PFSK-1 (cell line): ENCODE measurements at regions not wholly inside any gene's neighbourhood (a gene's known extent, or its start where the extent isn't known, plus 50 kb on each side); places are given as distances from the start of the nearest gene placed in this dataset.

Experiments used
- FOXP2 ChIP-seq: optimal IDR thresholded peaks from 2 replicates; pipeline ENCODE3; 2011; ENCODE audit warnings: borderline replicate concordance, control low read depth, inconsistent platforms; ENCODE audit not compliant: insufficient read depth; ENCODE audit errors: extremely low read length, extremely low read depth
- POLR2AphosphoS5 ChIP-seq: IDR thresholded peaks from 2 replicates; pipeline ENCODE4 v1.6.1; 2012; ENCODE audit warnings: low read depth, mild to moderate bottlenecking, control low read depth, low read length, moderate library complexity
- SIN3A ChIP-seq: IDR thresholded peaks from 2 replicates; pipeline ENCODE4 v1.6.1; 2012; ENCODE audit warnings: mild to moderate bottlenecking, low read length, moderate library complexity, borderline replicate concordance; ENCODE audit not compliant: insufficient read depth
- TAF1 ChIP-seq: IDR thresholded peaks from 2 replicates; pipeline ENCODE4 v1.6.1; 2012; ENCODE audit warnings: low read length, control low read depth, borderline replicate concordance; ENCODE audit not compliant: insufficient read depth
- TF ChIP-seq, protein P1 (sequence below), 2 experiments: IDR thresholded peaks; 2 replicates each; pipeline versions ENCODE4 v1.6.1 to v1.8.0; 2011 to 2012; ENCODE audit warnings: low read depth in 2 of 2, low read length in 2 of 2, control low read depth in 1 of 2, inconsistent platforms in 1 of 2, mild to moderate bottlenecking in 1 of 2, moderate library complexity in 1 of 2; ENCODE audit not compliant: insufficient read depth in 1 of 2

DNA sequence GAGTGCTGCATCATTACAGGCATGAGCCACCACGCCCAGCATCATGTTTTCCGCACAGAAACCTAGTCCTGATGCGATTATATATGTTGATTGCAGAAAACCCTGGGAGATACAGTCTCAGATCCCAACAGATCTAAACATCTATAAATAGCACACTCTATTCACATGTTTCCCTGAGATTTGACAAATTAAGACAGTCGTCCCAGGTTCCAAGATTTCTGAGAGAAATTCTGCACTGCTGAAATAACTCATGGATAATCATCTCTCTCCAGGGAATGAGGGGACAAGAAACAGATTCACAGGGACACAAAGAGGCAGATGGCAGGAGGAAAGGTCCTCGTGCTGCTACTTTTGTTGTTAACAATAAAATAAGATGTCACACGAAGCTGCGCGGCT, 393.1 kb upstream of the CELF2 start:
- no peak for TF ChIP-seq FOXP2
- no peak for TF ChIP-seq POLR2AphosphoS5
- TF ChIP-seq, protein P1, sequence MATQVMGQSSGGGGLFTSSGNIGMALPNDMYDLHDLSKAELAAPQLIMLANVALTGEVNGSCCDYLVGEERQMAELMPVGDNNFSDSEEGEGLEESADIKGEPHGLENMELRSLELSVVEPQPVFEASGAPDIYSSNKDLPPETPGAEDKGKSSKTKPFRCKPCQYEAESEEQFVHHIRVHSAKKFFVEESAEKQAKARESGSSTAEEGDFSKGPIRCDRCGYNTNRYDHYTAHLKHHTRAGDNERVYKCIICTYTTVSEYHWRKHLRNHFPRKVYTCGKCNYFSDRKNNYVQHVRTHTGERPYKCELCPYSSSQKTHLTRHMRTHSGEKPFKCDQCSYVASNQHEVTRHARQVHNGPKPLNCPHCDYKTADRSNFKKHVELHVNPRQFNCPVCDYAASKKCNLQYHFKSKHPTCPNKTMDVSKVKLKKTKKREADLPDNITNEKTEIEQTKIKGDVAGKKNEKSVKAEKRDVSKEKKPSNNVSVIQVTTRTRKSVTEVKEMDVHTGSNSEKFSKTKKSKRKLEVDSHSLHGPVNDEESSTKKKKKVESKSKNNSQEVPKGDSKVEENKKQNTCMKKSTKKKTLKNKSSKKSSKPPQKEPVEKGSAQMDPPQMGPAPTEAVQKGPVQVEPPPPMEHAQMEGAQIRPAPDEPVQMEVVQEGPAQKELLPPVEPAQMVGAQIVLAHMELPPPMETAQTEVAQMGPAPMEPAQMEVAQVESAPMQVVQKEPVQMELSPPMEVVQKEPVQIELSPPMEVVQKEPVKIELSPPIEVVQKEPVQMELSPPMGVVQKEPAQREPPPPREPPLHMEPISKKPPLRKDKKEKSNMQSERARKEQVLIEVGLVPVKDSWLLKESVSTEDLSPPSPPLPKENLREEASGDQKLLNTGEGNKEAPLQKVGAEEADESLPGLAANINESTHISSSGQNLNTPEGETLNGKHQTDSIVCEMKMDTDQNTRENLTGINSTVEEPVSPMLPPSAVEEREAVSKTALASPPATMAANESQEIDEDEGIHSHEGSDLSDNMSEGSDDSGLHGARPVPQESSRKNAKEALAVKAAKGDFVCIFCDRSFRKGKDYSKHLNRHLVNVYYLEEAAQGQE (IDR thresholded peaks at IDR 0.05; ENCODE audit: insufficient read depth in 1 of 2, low read depth in 2 of 2, low read length in 2 of 2), result no peak
- TF ChIP-seq SIN3A, result no peak

DNA sequence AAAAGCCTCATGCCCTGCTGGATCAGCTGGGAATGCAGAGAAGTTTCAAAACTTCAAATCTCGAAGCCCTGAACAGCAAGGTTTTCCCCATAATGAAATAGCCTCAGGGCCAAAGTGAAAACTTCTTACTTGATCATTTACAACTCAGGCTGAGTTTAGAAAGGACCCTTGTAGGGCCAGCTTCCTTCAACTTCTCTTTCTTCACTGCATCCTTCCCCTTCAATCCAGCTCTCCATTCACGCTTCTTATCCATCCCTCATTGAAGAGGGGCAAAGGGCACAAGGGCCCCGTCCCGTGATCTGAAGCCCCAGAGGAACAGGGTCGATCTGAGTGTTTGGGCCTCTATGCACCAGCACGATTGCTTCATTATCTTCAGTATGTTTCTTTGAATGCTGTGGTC, 392.2 kb upstream of the CELF2 start:
- TF ChIP-seq POLR2AphosphoS5 (no peak), TAF1 (no peak), SIN3A (no peak), FOXP2 (no peak)
- TF ChIP-seq, protein P1 (IDR thresholded peaks at IDR 0.05; ENCODE audit: insufficient read depth in 1 of 2, low read depth in 2 of 2, low read length in 2 of 2), result no peak

DNA sequence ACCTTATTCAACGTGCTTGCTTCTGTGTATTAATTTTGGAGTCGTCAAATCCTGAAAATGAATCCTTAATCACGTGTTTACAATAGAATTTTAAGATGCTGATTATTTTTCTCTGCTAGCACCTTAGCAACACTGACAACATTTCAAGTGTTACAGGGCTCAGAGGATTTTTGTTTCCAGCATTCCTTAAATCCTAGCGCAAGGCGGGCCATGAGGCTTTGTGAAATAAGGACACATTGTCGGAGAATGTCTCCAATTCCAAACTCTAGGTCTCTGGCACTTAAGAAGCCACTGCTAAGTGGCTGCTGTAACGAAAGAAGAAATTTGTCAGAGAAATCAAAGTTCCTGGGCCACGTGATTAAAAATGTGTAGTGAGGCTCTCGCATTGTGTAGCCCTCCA, 390.9 kb upstream of the CELF2 start:
- TF ChIP-seq, protein P1 (IDR thresholded peaks at IDR 0.05; ENCODE audit: insufficient read depth in 1 of 2, low read depth in 2 of 2, low read length in 2 of 2), result no peak
- TF ChIP-seq FOXP2, result no peak
- TF ChIP-seq TAF1, result no peak
- TF ChIP-seq POLR2AphosphoS5, result no peak

DNA sequence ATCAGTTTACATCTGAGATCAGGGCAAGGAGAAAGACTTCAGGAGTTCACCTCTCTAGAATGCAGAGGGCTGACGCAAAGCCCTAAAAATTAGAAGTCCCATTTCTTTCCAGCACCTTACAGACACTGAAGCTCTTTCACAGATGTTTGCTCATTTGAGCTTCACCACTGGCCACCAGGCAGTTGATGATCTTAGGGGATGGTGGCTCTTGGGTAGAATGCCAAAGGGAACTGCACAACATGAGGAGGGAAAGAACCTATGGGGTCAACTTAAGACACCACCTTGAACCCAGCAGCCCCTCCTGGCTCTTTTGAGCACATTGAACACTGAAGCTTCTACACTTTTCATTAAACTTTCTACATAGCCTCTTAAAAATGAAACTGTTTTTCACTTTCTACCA, 390.3 kb upstream of the CELF2 start:
- TF ChIP-seq POLR2AphosphoS5, result no peak
- TF ChIP-seq, protein P1 (IDR thresholded peaks at IDR 0.05; ENCODE audit: insufficient read depth in 1 of 2, low read depth in 2 of 2, low read length in 2 of 2), result no peak
- TF ChIP-seq TAF1, result no peak
- no peak for TF ChIP-seq FOXP2
- no peak for TF ChIP-seq SIN3A

DNA sequence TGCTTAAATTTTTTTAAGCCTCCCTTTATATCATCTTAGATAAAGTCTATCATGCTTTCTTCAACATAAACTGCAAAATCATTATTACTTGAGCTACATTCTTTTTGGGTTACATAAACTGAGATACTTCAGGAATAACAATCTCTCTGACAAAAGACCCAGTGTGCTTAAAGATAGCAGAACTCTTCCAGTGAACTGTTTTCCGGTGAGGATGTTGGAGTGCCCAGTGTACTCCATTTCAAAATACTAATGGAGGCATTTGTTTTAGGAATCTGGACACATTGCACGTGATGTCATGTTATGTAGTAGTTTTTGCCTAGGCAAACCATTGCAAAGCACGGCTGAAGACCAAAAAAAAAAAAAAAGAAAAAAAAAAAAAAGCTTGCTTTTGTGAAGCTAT, 388.2 kb upstream of the CELF2 start:
- TF ChIP-seq, protein P1 (IDR thresholded peaks at IDR 0.05; ENCODE audit: insufficient read depth in 1 of 2, low read depth in 2 of 2, low read length in 2 of 2), result no peak
- TF ChIP-seq FOXP2 (no peak), SIN3A (no peak), POLR2AphosphoS5 (no peak), TAF1 (no peak)
